ENCODE measurements at regions not wholly inside any gene's neighbourhood (a gene's known extent, or its start where the extent isn't known, plus 50 kb on each side); places are given as distances from the start of the nearest gene placed in this dataset.

DNA sequence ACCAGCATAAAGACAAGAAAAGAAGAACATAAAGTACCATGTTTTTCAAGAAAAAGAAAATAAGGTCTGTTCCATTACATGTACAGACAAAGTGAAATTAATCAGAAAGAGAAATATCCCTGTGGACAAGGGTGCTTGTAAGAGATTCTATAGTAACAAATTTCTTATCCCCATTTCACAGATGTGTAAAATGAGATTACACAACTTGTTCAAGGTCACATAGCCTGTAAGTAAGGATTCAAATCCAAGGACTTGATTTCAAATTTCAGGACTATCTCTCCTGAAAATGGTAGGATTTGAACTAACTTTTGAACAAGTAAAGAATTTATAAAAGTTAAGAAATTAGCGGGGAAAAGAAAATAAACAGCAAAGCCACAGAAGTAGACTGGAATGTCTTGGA lies 248.2 kb upstream of the SLC39A10 start:
- no peak overlapping the region for H3K27ac ChIP-seq
- TF ChIP-seq, protein P1, sequence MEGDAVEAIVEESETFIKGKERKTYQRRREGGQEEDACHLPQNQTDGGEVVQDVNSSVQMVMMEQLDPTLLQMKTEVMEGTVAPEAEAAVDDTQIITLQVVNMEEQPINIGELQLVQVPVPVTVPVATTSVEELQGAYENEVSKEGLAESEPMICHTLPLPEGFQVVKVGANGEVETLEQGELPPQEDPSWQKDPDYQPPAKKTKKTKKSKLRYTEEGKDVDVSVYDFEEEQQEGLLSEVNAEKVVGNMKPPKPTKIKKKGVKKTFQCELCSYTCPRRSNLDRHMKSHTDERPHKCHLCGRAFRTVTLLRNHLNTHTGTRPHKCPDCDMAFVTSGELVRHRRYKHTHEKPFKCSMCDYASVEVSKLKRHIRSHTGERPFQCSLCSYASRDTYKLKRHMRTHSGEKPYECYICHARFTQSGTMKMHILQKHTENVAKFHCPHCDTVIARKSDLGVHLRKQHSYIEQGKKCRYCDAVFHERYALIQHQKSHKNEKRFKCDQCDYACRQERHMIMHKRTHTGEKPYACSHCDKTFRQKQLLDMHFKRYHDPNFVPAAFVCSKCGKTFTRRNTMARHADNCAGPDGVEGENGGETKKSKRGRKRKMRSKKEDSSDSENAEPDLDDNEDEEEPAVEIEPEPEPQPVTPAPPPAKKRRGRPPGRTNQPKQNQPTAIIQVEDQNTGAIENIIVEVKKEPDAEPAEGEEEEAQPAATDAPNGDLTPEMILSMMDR (IDR thresholded peaks at IDR 0.05), result no peak
- no peak for TF ChIP-seq ZFX (IDR thresholded peaks at IDR 0.05; ENCODE audit: borderline replicate concordance)

DNA sequence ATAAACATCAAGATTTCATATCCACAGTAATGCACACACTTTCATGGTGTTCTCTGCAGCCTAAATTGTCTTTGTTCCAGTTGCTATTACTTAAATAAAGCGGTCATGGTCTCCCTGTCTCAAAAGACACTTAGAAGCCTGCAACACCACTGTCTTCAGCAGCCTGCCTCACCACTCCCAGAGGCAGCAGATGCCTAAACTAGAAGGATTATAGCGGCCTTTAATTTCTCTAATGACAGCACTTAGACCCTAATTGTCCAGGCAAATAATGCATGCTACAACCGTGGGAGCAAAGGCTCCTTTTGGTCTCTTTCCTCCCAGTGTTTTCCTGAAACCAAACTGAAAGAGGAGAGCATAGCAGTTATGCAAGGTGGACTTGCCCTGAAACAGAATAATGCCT lies 248.8 kb upstream of the SLC39A10 start:
- H3K27ac ChIP-seq, result no peak overlapping the region
- TF ChIP-seq, protein P1 (IDR thresholded peaks at IDR 0.05), result no peak
- no peak for TF ChIP-seq ZFX (IDR thresholded peaks at IDR 0.05; ENCODE audit: borderline replicate concordance)

DNA sequence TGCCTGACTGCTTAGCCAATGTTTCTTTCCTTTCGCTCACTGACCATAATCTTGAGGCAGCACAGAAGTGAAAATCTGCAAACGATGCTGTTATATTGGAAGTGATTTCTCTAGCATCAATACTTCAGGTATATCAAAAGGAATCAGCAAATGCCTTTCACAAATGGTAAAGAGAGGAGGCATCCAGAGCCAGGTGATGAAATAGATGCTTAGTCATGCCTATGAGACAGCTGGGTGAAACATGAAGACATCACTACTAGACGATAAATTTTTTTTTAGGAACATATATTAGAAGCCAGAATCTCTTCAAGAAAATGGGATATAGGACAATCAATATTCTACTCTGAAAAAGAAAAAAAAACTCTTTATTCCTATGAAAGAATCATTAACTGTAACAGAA lies 249.2 kb upstream of the SLC39A10 start:
- TF ChIP-seq ZFX (IDR thresholded peaks at IDR 0.05; ENCODE audit: borderline replicate concordance), result no peak
- TF ChIP-seq, protein P1 (IDR thresholded peaks at IDR 0.05), result no peak
- H3K27ac ChIP-seq, result no peak overlapping the region

DNA sequence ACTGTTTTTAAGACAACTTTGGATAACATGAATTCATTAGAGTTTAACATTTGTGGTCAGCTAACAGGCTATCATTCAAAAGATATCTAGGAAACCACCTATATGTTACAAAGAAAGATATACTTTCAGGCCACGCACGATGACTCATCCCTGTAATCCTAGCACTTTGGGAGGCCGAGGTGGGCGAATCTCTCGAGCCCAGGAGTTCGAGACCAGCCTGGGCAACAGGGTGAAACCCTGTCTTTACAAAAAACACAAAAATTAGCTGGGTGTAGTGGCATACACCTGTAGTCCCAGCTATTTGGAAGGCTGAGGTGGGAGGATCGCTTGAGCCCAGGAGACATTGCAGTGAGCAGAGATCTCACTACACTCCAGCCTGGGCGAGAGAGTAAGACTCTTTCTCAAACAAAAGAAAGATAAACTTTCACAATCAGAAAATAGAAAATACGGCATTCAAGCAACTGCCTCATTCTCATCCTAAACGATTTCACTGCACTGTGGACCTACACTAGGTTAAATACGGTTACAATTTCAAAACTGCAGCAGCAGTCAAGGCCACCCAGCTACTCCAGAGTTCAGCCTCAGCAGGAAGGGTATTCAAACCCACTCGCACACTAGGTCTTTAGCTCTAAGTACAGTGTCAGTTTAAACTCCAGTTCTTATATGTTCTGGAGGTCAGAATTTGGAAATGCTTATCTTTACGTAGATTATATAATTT lies 250.0 kb upstream of the SLC39A10 start:
- H3K27ac ChIP-seq, result no peak overlapping the region
- TF ChIP-seq, protein P1 (IDR thresholded peaks at IDR 0.05), result no peak
- TF ChIP-seq ZFX (IDR thresholded peaks at IDR 0.05; ENCODE audit: borderline replicate concordance), result no peak

DNA sequence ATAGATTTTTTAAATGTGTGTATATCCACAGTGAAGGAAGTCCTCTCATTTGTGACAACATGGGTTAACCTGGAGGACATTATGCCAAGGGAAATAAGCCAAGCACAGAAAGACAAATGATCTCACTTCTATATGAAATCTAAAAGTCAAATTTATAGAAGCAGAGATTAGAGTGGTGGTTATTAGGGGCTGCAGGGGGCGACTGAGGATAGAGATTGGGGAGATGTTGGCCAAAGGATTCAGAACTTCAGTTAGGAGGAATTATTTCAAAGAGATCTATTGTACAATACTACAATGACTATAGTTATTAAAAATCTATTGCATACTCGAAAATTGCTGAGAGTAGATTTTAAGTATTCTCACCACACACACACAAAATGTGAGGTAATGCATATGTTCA lies 252.4 kb upstream of the SLC39A10 start:
- H3K27ac ChIP-seq, result no peak overlapping the region
- TF ChIP-seq, protein P1 (IDR thresholded peaks at IDR 0.05), result no peak
- TF ChIP-seq ZFX (IDR thresholded peaks at IDR 0.05; ENCODE audit: borderline replicate concordance), result no peak

DNA sequence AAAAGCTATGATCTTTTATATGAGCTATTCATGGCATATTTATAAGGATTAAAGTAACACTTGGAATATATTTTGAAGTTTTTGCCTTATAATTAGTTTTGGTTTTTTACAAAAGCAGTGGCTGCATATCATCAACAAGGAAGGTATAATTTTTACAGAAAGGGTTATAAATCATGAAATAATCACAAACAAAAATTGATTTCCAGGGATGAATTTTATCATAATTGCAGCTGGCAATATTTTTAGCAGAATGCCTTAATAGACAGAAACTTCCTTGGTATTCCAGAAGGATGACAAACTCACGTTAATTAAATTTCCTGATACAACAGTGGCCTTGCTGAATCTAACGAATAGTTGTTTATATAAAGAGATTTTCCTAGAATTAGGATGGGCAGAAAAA lies 260.5 kb upstream of the SLC39A10 start:
- no peak overlapping the region for H3K27ac ChIP-seq

DNA sequence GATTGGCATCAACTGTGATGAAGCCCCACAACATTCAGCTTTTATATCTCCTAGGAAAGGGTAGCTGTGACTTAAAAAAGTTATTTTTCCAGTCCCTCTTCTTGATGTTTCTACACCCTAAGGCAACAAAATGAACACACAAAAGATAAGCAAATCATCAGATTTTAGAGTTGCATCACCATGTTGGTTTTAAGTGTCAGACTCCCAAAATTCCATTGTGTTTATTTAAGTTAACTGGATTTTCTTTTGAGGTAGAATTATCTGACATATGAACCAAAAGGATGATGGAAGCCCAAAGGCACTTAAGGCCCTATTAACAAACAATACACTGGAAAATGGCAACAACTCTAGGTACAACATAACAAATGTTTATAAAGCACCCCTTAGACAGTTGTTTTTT lies 261.7 kb upstream of the SLC39A10 start:
- TF ChIP-seq, protein P1 (IDR thresholded peaks at IDR 0.05), result no peak
- no peak for TF ChIP-seq ZFX (IDR thresholded peaks at IDR 0.05; ENCODE audit: borderline replicate concordance)
- H3K27ac ChIP-seq, result no peak overlapping the region

More for the DNA sequence above, 260.5 kb upstream of the SLC39A10 start:
- TF ChIP-seq, protein P1 (IDR thresholded peaks at IDR 0.05), result no peak
- TF ChIP-seq ZFX (IDR thresholded peaks at IDR 0.05; ENCODE audit: borderline replicate concordance), result no peak

Data from 22Rv1 (cell line).